H9 (cell line): ENCODE measurements at regions not wholly inside any gene's neighbourhood (a gene's known extent, or its start where the extent isn't known, plus 50 kb on each side); places are given as distances from the start of the nearest gene placed in this dataset.

ENCODE experiments used
- DNase-seq: peaks from one replicate; pipeline ENCODE4 v3.0.0-alpha.2; 2017
- H2AFZ ChIP-seq: one replicate; pipeline ENCODE4 v1.6.1; 2013; ENCODE audit warnings: mild to moderate bottlenecking, low read length, control low read depth, moderate library complexity
- H2AK5ac ChIP-seq: 2 replicates; pipeline ENCODE4 v1.6.1; 2013; ENCODE audit warnings: low read length, control low read depth, mixed read lengths; ENCODE audit not compliant: insufficient read length
- H2BK120ac ChIP-seq: one replicate; pipeline ENCODE4 v1.6.1; 2013; ENCODE audit warnings: low read depth, mild to moderate bottlenecking, low read length, control low read depth, inconsistent platforms; ENCODE audit not compliant: poor library complexity, severe bottlenecking
- H2BK12ac ChIP-seq: 2 replicates; pipeline ENCODE4 v1.6.1; 2013; ENCODE audit warnings: low read length, control low read depth, mixed read lengths, low read depth; ENCODE audit not compliant: insufficient read length
- H2BK15ac ChIP-seq: 2 replicates; pipeline ENCODE4 v1.6.1; 2013; ENCODE audit warnings: low read depth, low read length, control low read depth
- H2BK20ac ChIP-seq: one replicate; pipeline ENCODE4 v1.6.1; 2013; ENCODE audit warnings: low read depth, mild to moderate bottlenecking, low read length, control low read depth, inconsistent platforms; ENCODE audit not compliant: poor library complexity, severe bottlenecking
- H2BK5ac ChIP-seq: 2 replicates; pipeline ENCODE4 v1.6.1; 2013; ENCODE audit warnings: low read length, control low read depth, mixed read lengths; ENCODE audit not compliant: insufficient read length
- H3K14ac ChIP-seq: 2 replicates; pipeline ENCODE4 v1.6.1; 2013; ENCODE audit warnings: low read length, control low read depth; ENCODE audit not compliant: insufficient read depth
- H3K18ac ChIP-seq: 2 replicates; pipeline ENCODE4 v1.6.1; 2013; ENCODE audit warnings: low read depth, mild to moderate bottlenecking, mixed read lengths, low read length, control low read depth; ENCODE audit not compliant: insufficient read length
- H3K23ac ChIP-seq: 2 replicates; pipeline ENCODE4 v1.6.1; 2013; ENCODE audit warnings: low read length, control low read depth, mixed read lengths, low read depth; ENCODE audit not compliant: insufficient read length
- H3K23me2 ChIP-seq: 2 replicates; pipeline ENCODE4 v1.6.1; 2013; ENCODE audit warnings: low read depth, mild to moderate bottlenecking, mixed read lengths, low read length, control low read depth; ENCODE audit not compliant: insufficient read length, poor library complexity, severe bottlenecking
- H3K27ac ChIP-seq: 2 replicates; pipeline ENCODE4 v1.5.1; 2013; ENCODE audit warnings: low read length, control low read depth, mixed read lengths, low read depth; ENCODE audit not compliant: insufficient read length
- H3K27me3 ChIP-seq: 2 replicates; pipeline ENCODE4 v1.6.1; 2013; ENCODE audit warnings: low read length, control low read depth, inconsistent platforms; ENCODE audit not compliant: insufficient read depth
- H3K4ac ChIP-seq: 2 replicates; pipeline ENCODE4 v1.6.1; 2013; ENCODE audit warnings: low read depth, mild to moderate bottlenecking, control low read depth, inconsistent platforms, low read length, moderate library complexity
- H3K4me1 ChIP-seq: 2 replicates; pipeline ENCODE4 v1.6.1; 2013; ENCODE audit warnings: low read length, control low read depth, inconsistent platforms; ENCODE audit not compliant: insufficient read depth
- H3K4me2 ChIP-seq: 2 replicates; pipeline ENCODE4 v1.6.1; 2013; ENCODE audit warnings: low read length, control low read depth, mixed read lengths; ENCODE audit not compliant: insufficient read length, insufficient read depth
- H3K56ac ChIP-seq: 2 replicates; pipeline ENCODE4 v1.6.1; 2013; ENCODE audit warnings: low read depth, mild to moderate bottlenecking, mixed read lengths, low read length, control low read depth; ENCODE audit not compliant: insufficient read length
- H3K79me1 ChIP-seq: 2 replicates; pipeline ENCODE4 v1.6.1; 2013; ENCODE audit warnings: low read depth, mild to moderate bottlenecking, moderate library complexity, low read length, control low read depth, inconsistent platforms; ENCODE audit not compliant: insufficient read depth, poor library complexity, severe bottlenecking
- H3K79me2 ChIP-seq: 2 replicates; pipeline ENCODE4 v1.6.1; 2013; ENCODE audit warnings: low read length, control low read depth, inconsistent platforms; ENCODE audit not compliant: insufficient read depth
- H3K9ac ChIP-seq: 2 replicates; pipeline ENCODE4 v1.6.1; 2013; ENCODE audit warnings: low read length, control low read depth, mixed read lengths; ENCODE audit not compliant: insufficient read length; ENCODE audit errors: extremely low read depth
- H3K9me3 ChIP-seq: one replicate; pipeline ENCODE4 v1.6.1; 2013; ENCODE audit warnings: low read depth, low read length, inconsistent platforms; ENCODE audit not compliant: control insufficient read depth
- H3T11ph ChIP-seq: one replicate; pipeline ENCODE4 v1.6.1; 2013; ENCODE audit warnings: mild to moderate bottlenecking, low read length, control low read depth, inconsistent platforms
- H4K20me1 ChIP-seq: one replicate; pipeline ENCODE4 v1.6.1; 2013; ENCODE audit not compliant: control insufficient read depth, insufficient read length, insufficient read depth
- H4K5ac ChIP-seq: 2 replicates; pipeline ENCODE4 v1.6.1; 2013; ENCODE audit warnings: low read depth, mild to moderate bottlenecking, mixed read lengths, low read length, control low read depth; ENCODE audit not compliant: insufficient read length
- H4K8ac ChIP-seq: replicated peaks from 2 replicates; pipeline ENCODE4 v1.6.1; 2013; ENCODE audit warnings: low read length, control low read depth, mixed read lengths, low read depth; ENCODE audit not compliant: insufficient read length
- H4K91ac ChIP-seq: 2 replicates; pipeline ENCODE4 v1.6.1; 2013; ENCODE audit warnings: low read depth, mild to moderate bottlenecking, moderate library complexity, mixed read lengths, low read length, control low read depth; ENCODE audit not compliant: insufficient read length
- H3K27ac Mint-ChIP-seq, 3 experiments: 2 replicates in 2 of 3; 3 replicates in 1 of 3; pipeline ENCODE4 v1.8.0; 2020 to 2021; ENCODE audit warnings: mixed read lengths in 3 of 3, mild to moderate bottlenecking in 1 of 3, moderate library complexity in 1 of 3
- H3K27me3 Mint-ChIP-seq: 2 replicates; pipeline ENCODE4 v1.8.0; 2021; ENCODE audit warnings: low read depth, mild to moderate bottlenecking, moderate library complexity, mixed read lengths
- H3K36me3 Mint-ChIP-seq, 3 experiments: 2 replicates in 2 of 3; 3 replicates in 1 of 3; pipeline ENCODE4 v1.8.0; 2020 to 2021; ENCODE audit warnings: low read depth in 3 of 3, mixed read lengths in 3 of 3; ENCODE audit not compliant: insufficient read depth in 1 of 3
- H3K4me1 Mint-ChIP-seq, 2 experiments: 2 replicates each; pipeline ENCODE4 v1.8.0; 2020; ENCODE audit warnings: mixed read lengths in 2 of 2
- H3K4me3 Mint-ChIP-seq, 2 experiments: 2 replicates in 1 of 2; 3 replicates in 1 of 2; pipeline ENCODE4 v1.8.0; 2020 to 2021; ENCODE audit warnings: mild to moderate bottlenecking in 2 of 2, mixed read lengths in 2 of 2, moderate library complexity in 1 of 2
- H3K9me3 Mint-ChIP-seq, 2 experiments: 2 replicates in 1 of 2; 3 replicates in 1 of 2; pipeline ENCODE4 v1.8.0; 2020; ENCODE audit warnings: mild to moderate bottlenecking in 2 of 2, mixed read lengths in 2 of 2, moderate library complexity in 1 of 2
- WGBS: extraction: QIAGEN DNeasy Blood & Tissue Kit; methylation state at CpG from one replicate; pipeline ENCODE4 v1.1.7; 2013; ENCODE audit warnings: missing lambda C conversion rate, low lambda C conversion rate, mixed read lengths; ENCODE audit not compliant: insufficient read length; ENCODE audit errors: extremely low coverage; 5-methylcytosine and 5-hydroxymethylcytosine counted together
- TF ChIP-seq, protein P1 (sequence below): fragments of 200-600 bp; sonication (generic); conservative IDR thresholded peaks from 3 replicates; pipeline ENCODE4 v1.8.0; 2021; ENCODE audit warnings: antibody characterized with exemption, mild to moderate bottlenecking

DNA sequence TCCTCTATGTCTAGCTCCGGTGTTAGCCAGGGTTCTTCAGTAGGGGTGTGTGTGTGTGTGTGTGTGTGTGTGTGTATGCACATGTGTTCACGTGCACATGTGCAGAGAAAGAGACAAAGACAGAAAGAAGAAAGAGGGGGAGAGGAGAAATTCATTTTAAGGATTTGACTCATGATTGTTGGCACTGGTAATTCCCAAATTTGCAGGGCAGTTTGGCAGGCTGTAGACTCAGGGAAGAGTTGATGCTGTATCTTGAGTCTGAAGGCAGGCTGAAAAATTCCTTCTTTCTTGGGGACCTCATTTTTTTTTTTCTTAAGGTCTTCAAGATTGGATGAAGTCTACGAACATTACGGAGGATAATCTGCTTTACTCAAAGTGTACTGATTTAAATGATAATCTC is 335.7 kb downstream of the NSG2 start:
- H3K9me3 Mint-ChIP-seq: no peaks in the 10 kb centered on the region
- no peak for DNase-seq
- no peaks in the 10 kb centered on the region for H3K36me3 Mint-ChIP-seq
- Histone ChIP-seq H3T11ph (no peak overlapping the region), H2BK15ac (no peak overlapping the region), H3K27me3 (no peaks in the 10 kb centered on the region), H4K5ac (no peak overlapping the region), H3K79me2 (no peaks in the 10 kb centered on the region), H2BK20ac (no peak overlapping the region), H3K4ac (no peak overlapping the region), H2AFZ (no peak overlapping the region), H2AK5ac (no peak overlapping the region), H4K20me1 (no peaks in the 10 kb centered on the region), H3K4me1 (no peaks in the 10 kb centered on the region), H3K23me2 (no peaks in the 10 kb centered on the region), H2BK12ac (no peak overlapping the region), H3K4me2 (no peak overlapping the region), H4K91ac (no peak overlapping the region), H2BK5ac (no peak overlapping the region), H2BK120ac (no peak overlapping the region), H3K56ac (no peak overlapping the region), H3K9ac (no peak overlapping the region), H4K8ac (no peak overlapping the region), H3K9me3 (no peaks in the 10 kb centered on the region), H3K14ac (no peak overlapping the region), H3K79me1 (no peaks in the 10 kb centered on the region), H3K23ac (no peak overlapping the region), H3K18ac (no peak overlapping the region), H3K27ac (no peak overlapping the region)
- TF ChIP-seq, protein P1, sequence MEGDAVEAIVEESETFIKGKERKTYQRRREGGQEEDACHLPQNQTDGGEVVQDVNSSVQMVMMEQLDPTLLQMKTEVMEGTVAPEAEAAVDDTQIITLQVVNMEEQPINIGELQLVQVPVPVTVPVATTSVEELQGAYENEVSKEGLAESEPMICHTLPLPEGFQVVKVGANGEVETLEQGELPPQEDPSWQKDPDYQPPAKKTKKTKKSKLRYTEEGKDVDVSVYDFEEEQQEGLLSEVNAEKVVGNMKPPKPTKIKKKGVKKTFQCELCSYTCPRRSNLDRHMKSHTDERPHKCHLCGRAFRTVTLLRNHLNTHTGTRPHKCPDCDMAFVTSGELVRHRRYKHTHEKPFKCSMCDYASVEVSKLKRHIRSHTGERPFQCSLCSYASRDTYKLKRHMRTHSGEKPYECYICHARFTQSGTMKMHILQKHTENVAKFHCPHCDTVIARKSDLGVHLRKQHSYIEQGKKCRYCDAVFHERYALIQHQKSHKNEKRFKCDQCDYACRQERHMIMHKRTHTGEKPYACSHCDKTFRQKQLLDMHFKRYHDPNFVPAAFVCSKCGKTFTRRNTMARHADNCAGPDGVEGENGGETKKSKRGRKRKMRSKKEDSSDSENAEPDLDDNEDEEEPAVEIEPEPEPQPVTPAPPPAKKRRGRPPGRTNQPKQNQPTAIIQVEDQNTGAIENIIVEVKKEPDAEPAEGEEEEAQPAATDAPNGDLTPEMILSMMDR: no peak
- no CpG with 5 or more reads among the region's 4 CpGs for WGBS
- H3K4me3 Mint-ChIP-seq: no peak overlapping the region
- H3K27ac Mint-ChIP-seq: no peak overlapping the region
- H3K27me3 Mint-ChIP-seq: peaks cover 3% of the 10 kb centered on the region; the same call in 1 of the 2 replicates
- peaks cover 5 to 7% of the 10 kb centered on the region in 2 experiments for H3K4me1 Mint-ChIP-seq
